Sigmoid colon (tissue), 6 donors: ENCODE measurements at regions not wholly inside any gene's neighbourhood (a gene's known extent, or its start where the extent isn't known, plus 50 kb on each side); places are given as distances from the start of the nearest gene placed in this dataset.
A peak's percentile ranks its signal among the peaks of the same experiment; 100 is the strongest.
"Not testable (repeated sequence)": the region's sequence is repeated elsewhere in the genome, so short reads cannot be mapped to it uniquely, and the experiment has no call there.

ENCODE experiments used
- DNase-seq: peaks from one replicate; pipeline ENCODE4 v3.0.0-alpha.2; 2019
- H3K27ac ChIP-seq, 4 donors: fragments of 200-600 bp; sonication (generic); one replicate each; pipeline ENCODE4 v1.5.1; 2016 to 2019; ENCODE audit warnings: mild to moderate bottlenecking in 1 of 4
- H3K27me3 ChIP-seq, 3 donors: fragments of 200-600 bp; sonication (generic); one replicate each; pipeline ENCODE4 v1.5.1; 2019; ENCODE audit warnings: mild to moderate bottlenecking in 1 of 3
- H3K36me3 ChIP-seq, 4 donors: fragments of 200-600 bp; sonication (generic); one replicate each; pipeline ENCODE4 v1.5.1; 2016 to 2019
- H3K4me1 ChIP-seq, 4 donors: fragments of 200-600 bp; sonication (generic); one replicate each; pipeline ENCODE4 v1.5.1; 2017 to 2019
- H3K4me3 ChIP-seq, 4 donors: fragments of 200-600 bp; sonication (generic); one replicate each; pipeline ENCODE4 v1.5.1; 2017 to 2019; ENCODE audit warnings: mild to moderate bottlenecking in 2 of 4, moderate library complexity in 1 of 4
- H3K9me3 ChIP-seq, 4 donors: fragments of 200-600 bp in 3 of 4; sonication (generic) in 3 of 4; one replicate each; pipeline versions ENCODE4 v1.5.1 to v1.6.1; 2013 to 2019
- WGBS, 2 donors: extraction: QIAGEN DNeasy Blood & Tissue Kit; methylation state at CpG; one replicate each; pipeline ENCODE4 v1.1.7; 2013; 5-methylcytosine and 5-hydroxymethylcytosine counted together
- intact Hi-C: fragments of 100-400 bp; cut with DNase I; formaldehyde crosslinking; loops from one replicate; pipeline ENCODE4 v1.15.1; 2023
- donor health status: healthy with polysubstance abuse.
- donor health status: healthy.

DNA sequence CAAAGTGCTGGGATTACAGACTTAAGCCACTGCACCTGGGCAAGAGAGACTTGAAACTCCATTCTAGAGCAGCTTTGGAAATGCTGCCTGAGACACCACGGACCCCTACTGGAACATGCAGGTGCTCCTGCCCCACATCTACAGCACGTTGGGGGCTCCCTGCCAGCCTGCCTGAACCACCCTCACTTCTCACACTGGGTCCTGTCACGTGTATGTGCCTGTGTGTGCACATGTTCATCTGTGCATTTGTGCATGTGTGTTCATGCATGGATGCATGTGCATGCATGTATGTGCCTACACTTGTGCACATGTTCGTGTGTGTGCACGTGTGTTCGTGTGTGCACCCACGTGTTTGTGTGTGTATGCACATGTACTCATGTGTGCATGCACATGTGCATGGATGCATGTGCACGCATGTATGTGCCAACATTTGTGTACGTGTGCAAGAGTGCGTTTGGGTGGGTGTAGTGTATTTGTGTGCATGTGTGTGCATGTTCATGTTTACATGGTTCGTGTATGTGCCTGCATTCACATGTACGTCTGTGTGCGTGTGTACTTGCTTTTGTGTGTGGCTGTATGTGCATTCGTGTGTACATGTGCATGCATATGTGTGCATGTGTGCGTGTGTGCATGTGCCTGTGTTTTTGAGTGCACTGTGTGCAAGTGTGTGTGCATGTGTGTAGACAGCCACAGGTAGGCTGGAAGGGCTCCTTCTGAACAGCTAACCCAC, 428.1 kb upstream of the ZNF722 start:
- H3K27me3 ChIP-seq, H3K36me3 ChIP-seq, H3K4me1 ChIP-seq, H3K9me3 ChIP-seq, H3K4me3 ChIP-seq, DNase-seq, intact Hi-C loops, H3K27ac ChIP-seq: not testable (repeated sequence)
- 79 to 82% methylated on average over 15 of the region's 15 CpGs for WGBS, 2 donors

DNA sequence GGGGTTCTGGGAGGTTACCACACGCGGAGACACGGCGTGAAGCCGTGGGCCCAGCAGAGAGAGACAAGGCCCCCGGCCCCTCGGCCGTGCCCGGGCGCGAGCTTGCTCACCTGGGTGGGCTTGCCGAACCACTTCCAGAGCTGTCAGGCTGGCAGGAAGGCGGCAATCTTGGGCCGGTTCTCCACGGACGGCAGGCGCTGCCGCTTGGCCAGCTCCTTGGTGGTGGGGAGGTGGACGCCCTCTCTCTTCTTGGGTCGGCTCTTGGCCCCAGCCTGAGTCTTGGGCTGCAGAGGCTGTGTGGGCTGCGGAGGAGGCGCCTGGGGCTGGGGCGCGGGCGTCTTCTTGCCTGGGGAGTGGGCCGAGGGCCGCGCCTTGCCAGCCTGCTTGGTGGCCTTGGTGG, 426.5 kb upstream of the ZNF722 start:
- H3K9me3 ChIP-seq, H3K4me3 ChIP-seq, H3K27ac ChIP-seq, H3K4me1 ChIP-seq, intact Hi-C loops, H3K27me3 ChIP-seq, H3K36me3 ChIP-seq: not testable (repeated sequence)
- DNase-seq, result peak; percentile 61
- WGBS, 2 donors, result 94 to 95% methylated on average over 28 of the region's 28 CpGs

DNA sequence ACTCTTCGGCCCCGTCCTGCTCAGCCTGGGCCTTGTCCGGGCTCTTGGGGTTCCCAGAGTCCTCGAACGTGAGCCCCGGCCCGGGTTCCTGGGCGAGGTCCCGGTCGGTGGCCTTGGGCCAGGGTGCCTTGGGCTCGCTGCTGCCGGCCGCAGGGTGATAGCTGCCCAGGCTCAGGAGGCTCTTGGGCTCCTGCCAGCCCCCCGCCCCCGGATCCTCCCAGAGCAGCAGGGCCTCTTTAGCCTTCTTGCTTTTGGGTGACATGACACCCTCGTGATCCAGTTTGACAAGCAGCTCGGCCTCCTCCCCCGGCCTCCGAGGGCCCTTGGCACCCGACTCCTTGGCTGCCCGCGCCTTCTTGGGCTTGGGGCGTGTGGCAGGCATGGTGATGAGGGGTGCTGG, 425.7 kb upstream of the ZNF722 start:
- H3K27me3 ChIP-seq, H3K36me3 ChIP-seq, H3K4me1 ChIP-seq, intact Hi-C loops, H3K9me3 ChIP-seq, H3K4me3 ChIP-seq, H3K27ac ChIP-seq: not testable (repeated sequence)
- 90 to 92% methylated on average over 23 of the region's 23 CpGs for WGBS, 2 donors
- peak; percentile 64 for DNase-seq

DNA sequence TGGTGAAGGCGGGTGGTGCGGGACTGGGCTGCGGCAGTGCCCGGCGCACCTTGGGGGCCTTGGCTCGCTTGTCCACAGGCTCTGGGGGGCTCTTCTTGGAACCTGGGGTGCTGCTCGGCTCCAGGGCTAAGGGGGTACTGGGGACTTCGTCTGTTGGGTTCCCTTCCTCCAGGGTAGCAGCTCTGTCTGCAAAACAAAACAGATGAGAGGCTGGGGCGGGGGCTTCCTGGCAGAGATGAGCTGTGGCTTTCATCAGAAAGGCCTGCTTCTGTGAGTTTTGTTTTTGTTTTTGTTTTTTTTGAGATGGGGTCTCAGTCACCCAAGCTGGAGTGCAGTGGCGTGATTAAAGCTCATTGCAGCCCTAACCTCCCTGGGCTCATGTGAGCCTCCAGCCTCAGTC, 425.2 kb upstream of the ZNF722 start:
- WGBS, 2 donors, result 73 to 78% methylated on average over 5 to 7 of the region's 10 CpGs

DNA sequence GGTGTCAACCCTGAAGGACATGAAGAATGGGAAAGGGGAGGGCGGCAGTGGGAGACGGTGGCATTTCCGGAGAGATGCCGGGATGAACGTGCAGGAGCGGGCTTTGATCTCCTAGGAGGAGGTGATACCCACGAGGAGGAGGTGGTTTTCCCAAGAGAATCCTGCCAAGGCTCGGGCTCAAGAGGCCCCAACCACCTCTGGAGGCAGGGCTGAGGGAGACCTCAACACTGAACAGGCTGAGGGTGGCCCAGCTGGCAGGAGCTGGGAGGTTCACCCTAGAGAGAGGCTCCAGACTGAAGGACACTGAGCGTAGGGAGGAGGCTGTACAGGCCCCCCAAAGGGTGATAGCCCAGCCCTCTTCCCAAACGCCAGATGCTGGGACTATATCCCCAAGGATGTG, 422.2 kb upstream of the ZNF722 start:
- H3K36me3 ChIP-seq, H3K4me3 ChIP-seq, H3K27ac ChIP-seq, intact Hi-C loops, DNase-seq, H3K27me3 ChIP-seq, H3K4me1 ChIP-seq: not testable (repeated sequence)
- 77 to 82% methylated on average over 10 of the region's 10 CpGs for WGBS, 2 donors
- H3K9me3 ChIP-seq, result peaks cover 0 to 10% (median 5%) of the 10 kb centered on the region in 4 donors

More for the DNA sequence above, 425.2 kb upstream of the ZNF722 start:
- H3K4me1 ChIP-seq, intact Hi-C loops, H3K9me3 ChIP-seq, H3K36me3 ChIP-seq, H3K4me3 ChIP-seq, H3K27ac ChIP-seq, H3K27me3 ChIP-seq: not testable (repeated sequence)
- peak; percentile 54 for DNase-seq

DNA sequence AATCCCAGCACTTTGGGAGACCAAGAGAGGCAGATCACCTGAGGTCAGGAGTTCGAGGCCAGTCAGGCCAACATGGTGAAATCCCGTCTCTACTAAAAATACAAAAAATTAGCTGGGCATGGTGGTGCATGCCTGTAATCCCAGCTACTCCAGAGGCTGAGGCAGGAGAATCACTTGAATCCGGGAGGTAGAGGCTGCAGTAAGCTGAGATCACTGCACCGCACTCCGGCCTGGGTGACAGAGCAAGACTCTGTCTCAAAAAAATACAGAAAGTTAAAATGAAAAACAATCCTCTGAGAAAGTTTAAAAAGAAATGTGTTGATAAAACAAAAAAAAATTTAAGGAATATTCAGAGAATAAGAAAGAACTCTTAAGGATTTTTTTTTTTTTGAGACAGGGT, 421.6 kb upstream of the ZNF722 start:
- peaks cover 0 to 10% (median 5%) of the 10 kb centered on the region in 4 donors for H3K9me3 ChIP-seq
- WGBS, 2 donors, result 90 to 93% methylated on average over 5 of the region's 5 CpGs
- H3K36me3 ChIP-seq, H3K27ac ChIP-seq, H3K4me1 ChIP-seq, H3K4me3 ChIP-seq, intact Hi-C loops, DNase-seq, H3K27me3 ChIP-seq: not testable (repeated sequence)

DNA sequence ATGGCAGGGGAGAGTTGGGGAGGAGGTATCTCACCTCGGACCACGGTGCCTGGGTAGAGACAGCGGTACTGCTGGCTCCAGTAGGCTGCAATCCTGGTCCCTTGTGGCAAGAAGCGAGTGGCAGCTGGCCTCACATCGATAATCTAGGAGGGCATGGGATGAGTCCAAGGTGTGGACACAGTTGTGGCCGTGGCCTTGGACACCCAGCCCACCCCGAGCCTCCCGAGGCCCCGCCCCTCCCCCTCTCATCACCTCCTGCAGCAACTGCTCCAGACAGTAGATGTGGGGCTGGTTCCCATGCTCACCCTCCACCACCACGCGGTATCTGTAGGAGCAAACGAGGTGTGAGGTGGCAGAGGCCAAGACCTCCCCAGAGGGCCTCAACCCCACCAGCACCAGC, 418.6 kb upstream of the ZNF722 start:
- intact Hi-C loops, H3K4me1 ChIP-seq, H3K27ac ChIP-seq, H3K9me3 ChIP-seq, H3K27me3 ChIP-seq, H3K4me3 ChIP-seq, H3K36me3 ChIP-seq: not testable (repeated sequence)
- 81 to 83% methylated on average over 12 of the region's 12 CpGs for WGBS, 2 donors
- DNase-seq, result peak; percentile 66

DNA sequence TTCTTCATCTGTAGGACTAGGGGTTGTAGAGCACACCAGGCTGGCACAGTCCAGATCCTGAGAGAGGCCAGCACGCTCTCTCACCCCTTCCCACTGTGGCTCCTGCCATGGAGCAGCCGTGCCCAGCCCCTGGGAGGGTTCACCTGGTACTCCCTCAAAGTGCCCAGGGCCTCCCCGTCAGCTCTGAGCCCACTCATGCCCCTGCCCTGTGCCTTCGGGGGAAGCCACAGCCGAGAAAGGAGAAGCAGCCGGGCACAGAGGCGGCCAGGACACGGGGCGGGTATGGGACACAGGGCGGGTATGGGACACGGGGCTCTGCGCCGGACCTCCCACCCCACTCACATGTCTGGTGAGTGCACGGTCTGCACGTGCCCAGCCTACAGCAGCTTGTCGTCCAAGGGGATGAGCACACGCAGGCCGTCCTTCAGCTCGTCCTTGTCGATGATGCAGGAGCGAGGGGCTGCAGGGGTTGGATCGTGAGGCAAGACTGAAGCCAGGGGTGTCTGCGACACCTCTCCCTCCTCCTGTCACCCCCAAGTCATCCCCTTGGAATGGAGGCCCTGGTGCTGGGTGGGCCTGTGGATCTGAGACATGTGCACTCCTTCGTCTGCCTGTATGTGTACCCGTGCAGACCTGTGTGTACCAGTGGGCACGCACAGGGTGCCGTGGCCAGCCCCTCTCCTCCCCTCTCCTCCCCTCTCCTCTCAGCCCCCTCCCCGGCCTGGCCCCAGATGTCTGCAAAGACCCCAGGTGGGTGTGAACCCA, 417.9 kb upstream of the ZNF722 start:
- H3K4me3 ChIP-seq, H3K4me1 ChIP-seq, H3K36me3 ChIP-seq, H3K27ac ChIP-seq, H3K9me3 ChIP-seq, H3K27me3 ChIP-seq, intact Hi-C loops: not testable (repeated sequence)
- 90% methylated on average over 28 of the region's 28 CpGs for WGBS, 2 donors
- DNase-seq, result peak; percentile 60

DNA sequence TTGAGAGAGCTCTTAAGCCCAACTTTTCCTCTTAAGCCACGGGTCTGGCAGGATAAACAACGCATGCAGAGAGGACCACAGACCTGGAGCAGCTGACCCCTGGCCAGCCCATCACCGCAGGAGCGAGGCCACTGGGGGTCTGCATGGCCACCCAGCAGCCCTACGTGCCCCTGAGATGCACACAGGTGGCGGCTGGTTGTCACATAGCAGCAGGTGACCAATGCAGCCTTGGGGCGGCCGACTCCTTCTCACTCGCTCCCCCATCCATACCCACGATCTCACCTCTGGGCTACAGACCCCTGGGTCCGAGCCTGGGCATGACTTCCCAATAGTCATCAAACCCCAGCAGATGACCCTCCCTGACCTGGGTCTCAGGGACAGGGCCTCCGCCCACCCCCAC, 415.9 kb upstream of the ZNF722 start:
- H3K27ac ChIP-seq, H3K4me3 ChIP-seq, H3K36me3 ChIP-seq, DNase-seq, H3K27me3 ChIP-seq, H3K4me1 ChIP-seq, intact Hi-C loops, H3K9me3 ChIP-seq: not testable (repeated sequence)
- 91% methylated on average over 12 of the region's 12 CpGs for WGBS, 2 donors

DNA sequence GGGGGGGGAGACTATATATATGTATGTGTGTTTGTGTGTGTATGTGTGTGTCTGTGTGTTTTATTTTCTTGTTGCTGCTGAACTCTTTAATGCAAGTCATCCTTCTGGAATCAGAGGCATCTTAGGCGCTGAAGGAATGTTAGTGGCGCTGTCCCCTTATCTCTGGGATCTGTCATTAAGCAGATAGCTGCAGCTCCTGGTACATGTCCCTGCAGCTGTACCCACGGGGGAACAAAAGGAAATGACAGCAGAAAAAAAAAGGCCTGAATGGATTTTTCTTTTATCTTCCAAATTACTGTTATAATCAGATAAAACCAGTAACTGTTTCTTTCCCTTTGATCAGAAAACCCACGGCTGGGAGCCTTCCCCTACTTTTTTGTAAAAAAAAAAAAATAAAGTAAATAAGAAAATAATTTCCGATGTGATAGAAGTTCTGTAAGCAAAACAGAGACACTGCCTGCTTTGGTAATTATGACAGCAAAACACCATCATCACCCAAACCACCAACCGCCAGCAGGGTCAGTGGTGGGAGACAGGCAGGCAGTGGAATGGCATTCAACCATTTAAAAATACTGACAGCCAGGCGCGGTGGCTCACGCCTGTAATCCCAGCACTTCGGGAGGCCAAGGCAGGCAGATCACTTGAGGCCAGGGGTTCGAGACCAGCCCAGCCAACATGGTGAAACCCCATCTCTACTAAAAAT, 411.3 kb upstream of the ZNF722 start:
- WGBS, 2 donors, result 84 to 87% methylated on average over 2 to 3 of the region's 11 CpGs
- DNase-seq, H3K9me3 ChIP-seq, H3K36me3 ChIP-seq, intact Hi-C loops, H3K4me1 ChIP-seq, H3K4me3 ChIP-seq, H3K27me3 ChIP-seq, H3K27ac ChIP-seq: not testable (repeated sequence)

DNA sequence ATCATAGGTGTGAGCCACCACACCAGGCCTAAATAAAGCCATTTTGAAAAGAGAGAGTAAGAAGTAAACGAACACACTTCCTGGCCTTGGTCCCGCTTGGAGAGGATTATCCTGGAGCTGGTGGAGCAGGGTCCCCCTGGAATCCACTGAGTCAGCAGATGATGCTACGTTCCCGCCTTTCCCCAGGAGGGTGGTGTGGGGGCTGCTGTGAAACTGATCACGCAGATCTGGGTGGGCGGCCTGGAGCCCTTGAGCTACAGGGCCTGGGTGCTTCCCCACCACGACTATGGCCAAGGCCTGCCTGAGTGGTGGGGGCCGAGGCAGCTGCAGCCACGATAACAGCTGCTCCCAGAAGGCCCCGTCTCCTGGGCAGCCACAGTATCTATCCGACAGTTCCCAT, 407.4 kb upstream of the ZNF722 start:
- H3K27ac ChIP-seq, H3K9me3 ChIP-seq, H3K4me1 ChIP-seq, H3K36me3 ChIP-seq, intact Hi-C loops, H3K27me3 ChIP-seq, H3K4me3 ChIP-seq: not testable (repeated sequence)
- DNase-seq, result peak; percentile 57
- whole genome bisulfite sequencing, 2 donors, result 83 to 92% methylated on average over 7 of the region's 11 CpGs

DNA sequence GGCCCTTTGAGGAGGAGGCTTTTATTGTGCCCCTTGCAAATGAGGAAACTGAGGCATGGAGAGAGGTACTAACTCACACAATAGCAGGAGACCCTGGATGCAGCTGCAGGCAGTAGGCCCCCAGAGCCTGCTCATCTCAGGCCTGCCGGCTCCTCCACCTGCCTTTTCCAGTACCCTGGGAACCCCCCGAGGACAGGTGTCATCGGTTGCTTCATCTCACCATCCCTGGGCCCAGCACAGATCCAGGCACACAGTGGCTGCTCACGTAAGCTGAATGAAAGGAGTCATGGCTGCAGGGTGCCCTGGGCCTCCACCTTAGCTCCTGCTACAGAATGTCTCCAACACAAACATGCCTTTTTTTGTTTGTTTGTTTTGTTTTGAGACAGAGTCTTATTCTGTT, 394.8 kb upstream of the ZNF722 start:
- WGBS, 2 donors, result 76 to 88% methylated on average over 4 of the region's 4 CpGs
- intact Hi-C loops, H3K4me3 ChIP-seq, H3K36me3 ChIP-seq, DNase-seq, H3K9me3 ChIP-seq, H3K27me3 ChIP-seq, H3K4me1 ChIP-seq, H3K27ac ChIP-seq: not testable (repeated sequence)

DNA sequence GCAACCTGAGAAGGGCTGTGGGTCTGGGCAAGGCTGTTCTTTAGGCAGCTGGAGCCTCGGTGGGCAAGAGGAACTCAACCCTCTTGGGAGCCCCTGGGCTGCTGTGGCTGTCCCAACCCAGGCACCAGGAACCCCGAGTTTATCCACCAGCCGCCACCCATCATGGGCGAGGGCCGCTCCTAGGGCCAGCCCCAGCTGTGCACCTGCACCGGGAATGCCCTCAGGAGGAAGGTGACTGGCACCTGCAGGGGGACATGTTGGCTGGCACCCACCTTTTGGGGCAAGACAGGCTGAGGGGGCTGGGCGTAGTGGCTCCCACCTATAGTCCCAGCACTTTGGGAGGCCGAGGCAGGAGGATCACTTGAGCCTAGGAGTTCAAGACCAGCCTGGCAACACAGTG, 393.8 kb upstream of the ZNF722 start:
- H3K4me3 ChIP-seq, H3K27ac ChIP-seq, intact Hi-C loops, H3K36me3 ChIP-seq, H3K9me3 ChIP-seq, H3K27me3 ChIP-seq, H3K4me1 ChIP-seq, DNase-seq: not testable (repeated sequence)
- 82 to 85% methylated on average over 6 to 7 of the region's 8 CpGs for WGBS, 2 donors
